Mucosa of descending colon (tissue), 3 donors: ENCODE measurements at regions not wholly inside any gene's neighbourhood (a gene's known extent, or its start where the extent isn't known, plus 50 kb on each side); places are given as distances from the start of the nearest gene placed in this dataset.

Source experiments
- ATAC-seq: fragments of 200-7000 bp; cut with Tn5 transposase; one replicate; pipeline ENCODE4 v1.9.1; 2020; ENCODE audit warnings: mild to moderate bottlenecking, moderate library complexity
- DNase-seq, 3 donors: peaks; one replicate each; pipeline ENCODE4 v3.0.0-alpha.2; 2020
- H3K36me3 ChIP-seq: fragments of 200-600 bp; one replicate; pipeline ENCODE4 v1.8.0; 2021; ENCODE audit warnings: low read depth, mild to moderate bottlenecking
- H3K4me1 ChIP-seq: fragments of 200-600 bp; one replicate; pipeline ENCODE4 v1.8.0; 2021; ENCODE audit warnings: low read depth, mild to moderate bottlenecking
- H3K4me3 ChIP-seq: fragments of 200-600 bp; one replicate; pipeline ENCODE4 v1.8.0; 2021; ENCODE audit warnings: mild to moderate bottlenecking
- H3K9me3 ChIP-seq: fragments of 200-600 bp; one replicate; pipeline ENCODE4 v1.8.0; 2021; ENCODE audit warnings: mild to moderate bottlenecking
- intact Hi-C, 2 donors: fragments of 100-400 bp; cut with DNase I in 1 of 2; cut with micrococcal nuclease in 1 of 2; formaldehyde crosslinking; loops; one replicate each; pipeline versions ENCODE4 v1.11.0 to v1.11.1; 2022; cut with DNase I, micrococcal nuclease
- TF ChIP-seq, protein P1 (sequence below): fragments of 200-600 bp; IDR thresholded peaks from one replicate; pipeline ENCODE4 v1.8.0; 2022; ENCODE audit warnings: antibody characterized with exemption, mild to moderate bottlenecking
- donor health status: DM: no; HTN: no; CAD: no; lungs with moderate emphysema.
- donor health status: DM: no; HTN: no; CAD: no.
- donor health status: DM: no; HTN: yes; CAD: no.

DNA sequence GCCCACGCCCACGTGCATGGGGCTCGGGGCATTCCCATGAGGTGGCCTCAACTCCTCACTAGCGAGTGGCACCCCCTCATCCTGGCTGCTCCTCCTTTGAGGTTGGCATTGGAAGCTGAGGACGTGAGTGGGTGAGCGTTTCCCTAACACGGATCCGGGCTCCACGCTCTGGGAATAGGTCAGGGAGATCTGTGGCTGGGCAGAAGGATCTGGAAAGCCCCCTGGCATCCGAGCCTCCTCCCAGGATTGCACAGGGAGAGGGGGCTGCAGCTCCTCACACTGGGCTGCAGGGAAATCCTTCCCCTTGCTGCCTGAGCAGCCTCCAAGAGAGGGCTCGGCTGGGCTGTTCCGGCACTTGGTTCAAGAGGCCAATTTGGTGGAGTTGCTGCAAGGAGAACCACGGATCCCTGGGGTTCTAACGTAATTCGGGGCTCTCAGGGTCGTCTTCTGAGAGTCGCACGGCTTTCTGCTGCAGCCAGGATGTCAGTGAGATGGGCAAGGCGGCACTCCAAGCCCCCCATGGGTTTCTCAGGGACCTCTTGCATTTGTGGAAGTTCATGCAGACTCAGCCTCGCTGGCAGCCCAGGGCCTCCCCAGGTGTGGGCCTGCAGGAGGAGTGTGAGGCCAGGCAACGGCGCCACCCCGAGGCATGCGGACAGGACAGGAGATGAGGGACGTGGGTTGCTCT is 1119.0 kb downstream of the BRD1 start:
- intact Hi-C loops: no loop called here
- no peaks in the 10 kb centered on the region for H3K9me3 ChIP-seq
- no peaks in the 10 kb centered on the region for H3K4me1 ChIP-seq
- TF ChIP-seq, protein P1, sequence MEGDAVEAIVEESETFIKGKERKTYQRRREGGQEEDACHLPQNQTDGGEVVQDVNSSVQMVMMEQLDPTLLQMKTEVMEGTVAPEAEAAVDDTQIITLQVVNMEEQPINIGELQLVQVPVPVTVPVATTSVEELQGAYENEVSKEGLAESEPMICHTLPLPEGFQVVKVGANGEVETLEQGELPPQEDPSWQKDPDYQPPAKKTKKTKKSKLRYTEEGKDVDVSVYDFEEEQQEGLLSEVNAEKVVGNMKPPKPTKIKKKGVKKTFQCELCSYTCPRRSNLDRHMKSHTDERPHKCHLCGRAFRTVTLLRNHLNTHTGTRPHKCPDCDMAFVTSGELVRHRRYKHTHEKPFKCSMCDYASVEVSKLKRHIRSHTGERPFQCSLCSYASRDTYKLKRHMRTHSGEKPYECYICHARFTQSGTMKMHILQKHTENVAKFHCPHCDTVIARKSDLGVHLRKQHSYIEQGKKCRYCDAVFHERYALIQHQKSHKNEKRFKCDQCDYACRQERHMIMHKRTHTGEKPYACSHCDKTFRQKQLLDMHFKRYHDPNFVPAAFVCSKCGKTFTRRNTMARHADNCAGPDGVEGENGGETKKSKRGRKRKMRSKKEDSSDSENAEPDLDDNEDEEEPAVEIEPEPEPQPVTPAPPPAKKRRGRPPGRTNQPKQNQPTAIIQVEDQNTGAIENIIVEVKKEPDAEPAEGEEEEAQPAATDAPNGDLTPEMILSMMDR: no peak
- no peak overlapping the region for H3K4me3 ChIP-seq
- no peaks in the 10 kb centered on the region for H3K36me3 ChIP-seq
- peak in 1 of 3 donors; percentile 34 for DNase-seq
- ATAC-seq: no peak

DNA sequence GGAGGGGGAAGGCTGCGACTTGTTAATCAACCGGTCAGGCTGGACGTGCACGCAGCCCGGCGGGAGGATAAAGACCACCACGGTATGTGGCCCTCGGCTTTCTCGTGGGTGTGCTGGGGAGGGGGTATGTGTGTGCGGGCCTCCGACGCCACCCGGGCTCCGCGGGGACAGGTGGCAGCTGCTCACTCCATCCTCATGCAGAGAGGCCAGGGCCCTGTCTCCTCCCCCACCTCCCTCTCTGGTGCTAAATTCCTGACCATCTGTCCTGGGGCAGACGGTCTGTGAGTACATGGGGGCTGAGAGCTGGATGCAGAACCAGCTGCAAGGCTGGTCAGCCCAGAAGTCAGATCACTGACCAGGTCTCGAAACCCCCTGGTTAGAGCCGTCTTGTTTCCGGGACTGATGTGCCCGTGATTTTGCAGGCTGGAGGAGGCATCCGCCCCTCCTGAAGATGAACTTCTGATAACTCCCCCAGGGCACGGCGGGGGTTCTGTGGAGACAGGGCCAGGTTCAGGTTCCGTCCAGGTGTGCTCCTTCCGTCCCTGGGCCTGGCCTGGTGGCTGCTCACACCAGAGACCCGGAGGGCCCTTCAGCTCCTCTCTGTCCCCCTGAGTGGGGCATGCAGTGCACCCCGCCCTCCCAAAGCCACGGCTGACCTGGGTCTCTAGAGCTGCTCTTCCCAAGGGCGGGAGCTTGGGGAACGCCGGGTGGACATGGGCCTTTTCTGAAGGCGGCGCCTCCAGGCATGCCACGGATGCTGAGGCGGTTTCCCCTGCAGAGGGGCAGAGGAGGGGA is 1119.7 kb downstream of the BRD1 start:
- ATAC-seq: no peak
- Histone ChIP-seq H3K4me1 (no peaks in the 10 kb centered on the region), H3K36me3 (no peaks in the 10 kb centered on the region), H3K9me3 (no peaks in the 10 kb centered on the region), H3K4me3 (no peak overlapping the region)
- TF ChIP-seq, protein P1: no peak
- peak in 1 of 3 donors; percentile 30 for DNase-seq
- intact Hi-C loops: no loop called here

DNA sequence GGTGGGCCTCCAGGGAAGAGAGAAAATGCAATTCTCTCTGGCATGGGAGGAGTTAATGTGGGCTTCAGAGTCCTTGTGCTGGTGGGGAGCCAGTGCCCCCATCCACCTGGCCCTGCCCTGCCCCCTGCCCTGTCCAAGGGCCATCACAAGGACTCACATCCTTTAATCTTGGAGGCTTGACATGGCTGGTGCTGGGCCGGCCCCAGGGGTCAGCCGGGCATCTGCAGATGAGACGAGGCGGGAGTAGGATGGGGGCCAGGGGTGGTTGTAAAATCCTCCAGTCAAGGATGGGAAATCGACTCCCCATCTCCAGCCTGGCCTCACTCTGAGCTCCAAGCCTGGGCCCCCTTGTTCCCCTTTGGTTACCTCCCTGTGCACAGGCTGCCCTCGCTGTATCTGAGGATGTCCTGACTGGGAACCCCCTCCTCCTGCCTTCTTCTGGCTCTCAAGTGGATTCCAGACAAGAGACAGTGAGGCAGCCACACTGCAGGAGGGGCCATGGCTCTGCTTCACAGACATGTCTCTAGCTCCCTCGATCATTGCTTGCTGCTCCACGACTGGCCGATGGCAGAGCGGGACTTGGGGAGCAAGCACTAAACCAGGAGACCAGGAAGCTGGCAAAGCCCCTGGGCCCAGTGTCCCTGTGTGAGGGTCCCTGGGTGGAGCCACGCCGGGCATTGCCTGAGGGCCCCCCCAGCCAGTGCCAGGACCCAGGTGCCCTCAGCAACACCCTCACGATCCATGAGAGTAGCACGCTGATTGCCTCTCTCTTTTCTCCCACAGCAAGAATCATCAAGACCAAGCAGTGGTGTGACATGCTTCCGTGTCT is 1120.5 kb downstream of the BRD1 start:
- no peaks in the 10 kb centered on the region for H3K36me3 ChIP-seq
- no peak overlapping the region for H3K4me3 ChIP-seq
- no peaks in the 10 kb centered on the region for H3K9me3 ChIP-seq
- ATAC-seq (no peak), DNase-seq (no peak)
- intact Hi-C loops: no loop called here
- no peaks in the 10 kb centered on the region for H3K4me1 ChIP-seq
- TF ChIP-seq, protein P1: no peak

DNA sequence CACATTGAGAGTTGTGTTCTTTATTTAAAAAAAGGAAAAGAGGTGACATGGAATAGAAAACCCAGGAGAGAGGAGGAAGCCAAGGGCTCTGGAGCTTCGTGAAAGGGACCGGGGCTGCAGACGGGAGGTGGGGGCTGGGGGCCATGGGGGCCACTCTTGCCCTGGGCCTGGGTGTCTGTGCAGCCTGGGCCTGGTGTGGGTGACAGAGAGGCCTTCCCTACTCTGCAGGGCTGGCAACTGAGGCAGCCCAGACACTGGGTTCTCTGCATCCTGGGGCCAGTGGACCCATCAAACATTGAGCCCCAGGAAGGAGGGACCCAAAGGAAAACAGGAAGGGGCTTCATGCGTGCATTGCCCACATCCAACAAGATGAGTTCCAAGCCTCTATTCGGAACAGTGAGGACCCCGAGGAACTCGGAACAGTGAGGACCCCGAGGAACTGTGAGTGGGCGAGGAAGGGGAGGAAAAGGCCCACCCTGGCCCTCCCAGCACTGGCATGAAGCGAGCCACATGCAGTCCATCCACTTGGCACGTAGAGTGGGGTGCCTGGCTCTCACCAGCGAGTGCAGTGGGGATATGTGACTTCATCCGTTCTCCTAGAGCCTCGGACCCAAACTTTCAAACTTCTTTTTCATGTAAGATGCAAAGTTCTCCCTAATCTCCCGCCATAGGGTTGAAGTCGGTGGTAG is 1121.6 kb downstream of the BRD1 start:
- TF ChIP-seq, protein P1: no peak
- no peak for DNase-seq
- no peak for ATAC-seq
- Histone ChIP-seq H3K9me3 (no peaks in the 10 kb centered on the region), H3K36me3 (no peaks in the 10 kb centered on the region), H3K4me3 (no peak overlapping the region), H3K4me1 (no peaks in the 10 kb centered on the region)
- intact Hi-C loops: no loop called here
